Brain pericyte (primary cell): ENCODE measurements at regions not wholly inside any gene's neighbourhood (a gene's known extent, or its start where the extent isn't known, plus 50 kb on each side); places are given as distances from the start of the nearest gene placed in this dataset.

Experiments used
- DNase-seq: peaks from one replicate; pipeline ENCODE4 v3.0.0-alpha.2; 2012; ENCODE audit warnings: low read depth, low spot score

DNA sequence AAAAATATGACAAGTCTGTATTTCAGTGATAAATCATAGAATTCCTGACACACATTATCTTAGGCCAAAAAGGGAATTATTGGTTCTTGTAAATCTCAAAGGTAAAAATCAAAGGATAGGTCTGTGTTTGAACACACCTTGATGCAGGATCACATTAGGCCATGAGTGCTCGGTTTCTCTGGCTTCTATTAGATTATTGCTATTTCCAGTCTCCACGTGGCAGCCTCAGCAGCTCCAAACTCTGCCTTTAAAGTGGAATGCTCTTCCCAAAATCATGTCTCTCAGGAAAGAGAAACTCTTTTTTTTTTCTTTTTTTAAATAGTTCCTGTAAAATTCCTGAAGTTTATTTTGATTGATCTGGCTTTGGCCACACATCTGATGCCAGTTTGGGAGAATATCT, 105.6 kb upstream of the FRMD6 start:
- DNase-seq: no peak

DNA sequence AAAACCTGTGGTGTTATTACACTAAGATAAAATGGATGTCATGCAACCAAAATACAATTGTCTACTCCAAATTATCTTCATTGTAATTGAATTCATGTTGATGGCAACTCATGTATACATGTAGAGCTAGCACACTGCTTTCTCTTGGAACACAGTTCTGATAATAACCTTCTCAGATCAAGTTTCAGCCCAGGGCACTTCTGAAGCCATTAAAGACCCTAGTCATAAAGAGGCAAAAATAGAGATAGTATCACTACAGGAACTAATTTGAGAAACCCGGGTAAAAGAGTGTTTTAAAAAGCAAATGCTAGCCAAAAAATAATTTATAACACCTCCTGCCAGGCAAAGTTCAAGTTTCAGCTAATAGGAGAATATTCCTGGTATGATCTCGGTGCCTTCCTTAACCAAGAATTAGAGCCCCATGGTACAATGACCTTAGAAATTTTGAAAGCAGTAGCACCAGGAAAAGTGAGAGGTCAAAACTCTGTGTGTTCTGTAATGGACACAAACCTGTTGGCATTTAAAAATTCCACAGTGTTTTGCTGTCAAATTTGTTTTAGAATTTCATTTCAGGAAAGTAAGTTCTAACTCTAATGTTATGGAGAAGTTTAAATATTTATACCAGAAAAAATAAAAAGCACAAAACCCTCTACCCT, 105.0 kb upstream of the FRMD6 start:
- DNase-seq: no peak

DNA sequence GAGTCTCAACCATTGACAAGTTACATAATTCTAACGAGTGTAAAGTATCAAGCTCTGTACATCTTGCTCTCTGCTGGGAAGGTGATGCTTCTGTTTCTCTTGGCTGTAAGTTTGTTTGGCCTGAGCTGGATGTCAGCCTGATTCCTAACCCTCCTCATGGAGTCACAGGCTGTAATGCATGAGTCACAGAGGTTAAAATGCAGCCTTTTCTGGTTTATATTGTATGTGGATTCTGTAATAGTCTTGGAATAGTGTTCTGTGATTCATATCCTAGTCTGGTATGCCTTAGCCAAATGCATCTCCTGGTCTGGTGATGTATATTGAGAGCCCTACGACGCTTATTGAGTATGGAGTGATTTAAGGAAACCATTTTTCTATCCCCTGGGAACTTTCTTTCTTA, 104.5 kb upstream of the FRMD6 start:
- peak; percentile 98 for DNase-seq

DNA sequence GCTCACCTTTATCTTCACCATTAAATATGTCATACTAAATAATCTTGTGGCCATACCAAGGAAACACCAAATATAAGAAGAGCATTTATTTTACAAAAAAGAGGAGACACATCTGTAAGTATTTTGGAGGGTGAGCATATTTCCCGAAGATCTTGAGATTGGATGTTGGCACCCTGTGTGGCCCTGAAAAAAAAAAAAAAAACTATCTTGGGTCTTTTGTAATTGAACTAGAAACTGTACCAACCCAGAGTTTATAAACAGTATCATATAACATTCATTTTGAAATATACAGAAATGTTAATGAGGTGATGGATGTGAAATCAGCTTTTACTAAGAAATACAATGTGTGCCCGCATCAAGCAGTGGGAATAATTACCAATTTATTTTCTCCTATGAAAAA, 104.0 kb upstream of the FRMD6 start:
- no peak for DNase-seq

DNA sequence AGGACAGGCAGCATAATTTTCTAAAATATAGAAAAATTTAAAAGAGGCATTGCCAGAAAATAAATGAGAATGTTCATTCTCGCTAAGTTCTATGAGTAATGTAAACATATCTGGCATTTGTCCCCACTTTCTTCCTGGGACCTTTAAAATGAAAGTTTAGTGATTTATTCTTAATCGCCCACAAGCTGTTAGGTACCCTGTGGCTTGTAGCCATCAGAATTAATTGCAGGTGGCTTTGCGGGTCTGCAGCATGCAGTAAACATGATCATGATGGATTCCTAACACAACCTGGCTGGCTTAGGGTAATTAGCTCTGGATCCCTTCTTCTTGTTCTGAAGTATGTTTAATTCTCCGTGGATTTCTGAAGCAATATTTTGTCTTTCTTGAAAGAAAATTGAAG, 103.5 kb upstream of the FRMD6 start:
- no peak for DNase-seq

DNA sequence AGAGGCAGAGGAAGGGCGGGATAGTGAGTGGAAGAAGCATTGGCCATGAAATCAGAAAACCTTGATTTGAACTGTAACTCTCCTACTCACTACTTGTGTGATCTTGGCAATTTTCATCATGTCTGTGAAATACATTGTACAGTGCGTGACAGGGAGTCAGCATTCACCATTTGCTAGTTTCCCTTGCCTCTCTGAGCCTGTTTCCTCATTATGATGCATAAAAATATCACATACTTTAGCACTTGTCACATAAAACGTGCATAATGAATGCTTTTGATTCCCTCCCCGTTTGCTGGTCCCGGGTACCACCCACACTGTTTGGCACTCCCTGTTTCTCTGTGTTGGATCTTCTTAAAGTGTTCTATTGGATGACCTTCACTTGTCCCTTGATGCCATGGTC, 101.1 kb upstream of the FRMD6 start:
- no peak for DNase-seq

DNA sequence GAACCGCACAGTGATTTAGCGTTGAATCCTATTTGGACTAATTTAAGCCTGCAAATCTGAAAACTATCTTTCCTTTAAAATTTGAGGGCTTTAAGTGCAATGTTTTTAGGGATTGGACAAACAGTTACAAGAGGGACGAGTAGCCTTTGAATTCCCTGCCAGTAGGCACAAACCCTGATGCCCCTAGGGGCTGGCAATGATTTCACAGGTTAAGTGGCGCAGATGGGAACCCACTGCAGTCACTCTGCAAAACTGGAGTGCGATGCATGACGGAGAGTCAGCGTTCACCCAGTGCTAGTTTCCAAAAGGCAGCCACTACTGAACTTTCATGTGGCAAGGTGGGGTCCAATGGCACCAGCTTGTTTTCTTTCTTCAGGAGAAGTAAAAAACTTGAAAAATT, 99.4 kb upstream of the FRMD6 start:
- no peak for DNase-seq

DNA sequence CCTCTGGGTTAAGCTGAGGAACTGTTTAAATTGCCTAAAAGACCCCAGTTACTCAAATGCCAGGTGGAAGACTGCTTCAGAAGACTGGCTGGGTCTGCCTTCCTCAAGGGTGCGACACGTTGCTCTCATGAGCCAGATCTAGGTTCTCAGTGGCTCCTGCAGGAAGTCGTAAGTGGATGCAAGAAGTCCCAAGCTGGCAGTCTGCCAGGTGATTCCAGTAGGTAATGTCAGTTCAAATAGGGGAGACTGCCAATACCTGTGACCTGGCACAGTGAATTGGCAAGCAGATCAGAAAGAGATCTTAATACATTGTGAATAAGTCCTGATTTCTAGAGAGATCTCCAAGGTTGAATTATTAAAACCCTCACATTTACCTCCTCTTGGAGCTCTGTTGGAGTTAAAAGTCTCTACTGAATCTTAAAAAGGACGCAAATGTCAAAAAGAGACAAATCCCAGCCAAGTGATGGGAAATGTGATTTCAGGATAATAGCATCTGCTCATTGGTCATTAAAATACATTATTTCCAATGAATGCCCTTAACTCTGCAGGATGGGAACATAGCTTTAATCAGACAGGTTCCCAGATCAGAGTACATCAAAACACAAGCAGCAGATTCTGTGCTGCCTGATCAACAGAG, 98.8 kb upstream of the FRMD6 start:
- no peak for DNase-seq

DNA sequence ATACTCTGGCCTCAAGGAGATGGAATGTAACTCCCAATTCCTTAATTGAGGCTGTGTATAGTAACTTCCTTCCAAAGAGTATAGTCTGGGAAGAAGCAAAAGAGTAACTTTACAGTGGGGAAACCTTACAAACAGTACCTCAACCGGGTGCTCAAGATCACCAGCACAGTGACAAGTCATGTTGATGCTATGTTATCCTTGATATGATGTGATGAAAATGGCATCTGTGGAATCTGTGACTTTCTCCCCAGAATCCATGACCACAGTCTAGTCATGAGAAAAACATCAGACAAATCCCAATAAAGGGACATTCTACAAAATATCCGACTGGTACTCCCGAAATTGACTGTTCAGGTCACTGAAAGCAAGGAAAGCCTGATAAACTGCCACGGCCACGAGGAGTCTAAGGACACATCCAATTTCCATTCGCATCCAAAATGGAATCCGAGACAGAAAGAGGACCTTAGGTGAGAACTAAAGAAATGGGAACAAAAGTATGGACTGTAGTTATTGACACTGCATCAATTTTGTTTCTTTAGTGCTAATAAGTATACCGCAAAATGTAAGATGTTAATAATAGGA, 97.3 kb upstream of the FRMD6 start:
- no peak for DNase-seq

DNA sequence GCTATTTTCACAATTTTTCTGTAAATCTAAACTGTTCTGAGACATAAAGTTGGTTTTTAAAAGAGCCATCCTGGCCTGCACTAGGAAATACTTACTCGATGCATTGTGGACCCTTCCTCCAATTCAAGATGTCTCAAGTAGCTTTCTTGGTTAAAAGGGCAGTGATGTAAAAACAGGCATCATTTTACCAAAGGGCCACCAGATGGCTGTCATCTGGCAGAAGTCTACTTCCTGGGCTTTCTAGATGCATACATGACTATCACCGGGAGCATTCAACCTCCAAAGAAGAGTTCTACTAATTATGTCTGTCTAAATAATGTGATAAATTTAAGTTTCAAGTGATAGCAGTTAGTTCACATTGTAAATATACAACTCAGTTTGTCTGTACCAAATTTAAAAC, 96.8 kb upstream of the FRMD6 start:
- no peak for DNase-seq

DNA sequence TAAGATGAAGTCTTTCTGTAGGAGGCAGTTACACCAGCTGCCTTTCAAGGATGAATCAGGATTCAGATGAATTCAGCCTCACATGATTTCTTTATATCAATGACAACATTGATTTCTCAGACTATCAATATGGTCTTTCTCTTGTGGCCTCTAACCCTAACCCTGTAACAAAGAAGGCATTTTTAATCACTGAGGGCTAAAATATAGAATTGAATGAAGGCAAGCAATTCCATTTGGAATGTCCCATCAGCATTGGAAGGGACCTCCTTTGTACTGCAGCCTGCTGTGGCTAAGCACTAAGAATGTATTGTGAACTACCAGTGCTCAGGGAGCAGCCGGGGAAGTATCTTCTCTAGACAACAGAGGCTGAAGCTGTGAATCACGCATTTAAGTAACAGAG, 90.6 kb upstream of the FRMD6 start:
- no peak for DNase-seq

DNA sequence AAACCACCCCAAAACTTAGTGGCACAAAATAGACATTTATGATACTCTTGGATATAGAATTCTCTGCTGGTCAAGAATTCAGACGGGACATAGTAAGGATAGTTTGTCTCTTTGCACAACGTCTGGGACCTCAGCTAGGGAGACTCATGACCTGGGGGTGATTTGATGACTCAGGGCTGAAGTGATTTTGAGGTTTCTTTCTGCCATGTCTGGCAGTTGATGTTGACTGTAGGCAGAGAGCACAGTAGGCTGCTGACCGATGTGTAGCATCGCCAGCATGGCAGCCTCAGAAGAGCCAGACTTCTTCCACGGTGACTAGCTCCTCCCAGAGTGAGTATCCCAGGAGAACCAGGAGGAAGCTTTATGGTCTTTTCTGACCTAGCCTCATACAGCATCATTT, 88.9 kb upstream of the FRMD6 start:
- no peak for DNase-seq

DNA sequence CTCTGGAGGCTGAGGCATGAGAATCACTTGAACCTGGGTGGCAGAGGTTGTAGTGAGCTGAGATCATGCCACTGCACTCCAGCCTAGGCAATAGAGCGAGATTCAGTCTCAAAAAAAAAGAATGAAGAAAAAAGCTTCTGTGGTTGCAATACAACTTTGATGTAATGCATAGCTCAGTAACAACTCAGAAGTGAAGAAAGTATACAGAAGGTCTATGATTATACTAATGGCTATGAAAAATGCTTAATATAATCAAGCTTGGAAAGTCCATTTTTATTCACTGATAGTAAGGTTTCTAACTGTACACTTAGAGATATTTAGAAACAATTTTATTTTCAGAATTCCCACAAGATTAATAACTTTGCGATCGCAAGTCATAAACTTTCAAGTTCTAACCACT, 88.2 kb upstream of the FRMD6 start:
- no peak for DNase-seq

DNA sequence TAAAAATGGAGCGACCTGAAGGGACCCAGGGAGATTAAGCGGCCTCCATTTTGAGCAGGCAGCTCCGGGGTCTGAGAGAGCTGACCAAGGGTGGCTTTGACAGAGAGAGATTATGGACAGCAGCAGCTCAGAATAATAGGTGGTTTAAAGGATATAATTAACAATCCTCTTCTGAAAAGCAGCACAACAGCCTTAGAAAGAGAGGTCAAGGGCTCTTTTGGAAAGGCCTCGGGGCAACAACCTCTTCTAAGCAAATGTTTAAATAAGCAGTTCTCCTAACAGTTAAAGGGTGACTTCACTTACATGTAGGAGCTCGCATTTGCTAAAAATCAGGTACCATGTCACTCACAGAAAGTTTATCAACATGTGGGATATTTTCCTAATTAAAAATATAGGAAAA, 87.2 kb upstream of the FRMD6 start:
- DNase-seq: no peak

DNA sequence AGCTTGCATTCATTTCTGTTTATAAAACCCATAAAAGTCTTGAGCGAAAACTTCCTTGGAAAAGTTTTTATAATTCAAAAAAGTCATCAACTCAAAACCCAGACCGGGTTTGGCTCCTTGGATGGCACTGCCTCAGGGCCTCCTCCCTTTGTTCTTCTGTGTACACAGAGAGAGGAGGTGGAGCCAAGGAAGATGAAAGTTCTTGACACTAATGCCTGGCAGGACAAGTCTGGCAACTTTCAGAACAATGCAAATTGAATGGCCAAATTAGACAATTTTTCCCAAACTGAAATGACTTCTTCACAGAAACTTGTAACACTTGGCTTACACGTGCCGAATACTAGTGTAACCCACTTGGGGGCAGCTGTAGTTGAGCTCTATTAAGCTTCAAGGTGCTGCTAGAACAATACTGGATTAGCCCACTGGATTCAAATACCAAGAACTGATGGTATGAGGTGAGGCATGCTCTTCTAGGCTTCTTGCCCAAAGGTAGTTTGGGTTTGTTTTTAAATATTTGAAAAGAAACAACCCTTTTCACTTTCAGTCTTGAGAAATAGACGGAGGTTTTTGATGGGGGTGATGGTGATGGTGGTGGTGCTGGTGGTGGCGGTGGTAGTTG, 86.6 kb upstream of the FRMD6 start:
- DNase-seq: no peak

DNA sequence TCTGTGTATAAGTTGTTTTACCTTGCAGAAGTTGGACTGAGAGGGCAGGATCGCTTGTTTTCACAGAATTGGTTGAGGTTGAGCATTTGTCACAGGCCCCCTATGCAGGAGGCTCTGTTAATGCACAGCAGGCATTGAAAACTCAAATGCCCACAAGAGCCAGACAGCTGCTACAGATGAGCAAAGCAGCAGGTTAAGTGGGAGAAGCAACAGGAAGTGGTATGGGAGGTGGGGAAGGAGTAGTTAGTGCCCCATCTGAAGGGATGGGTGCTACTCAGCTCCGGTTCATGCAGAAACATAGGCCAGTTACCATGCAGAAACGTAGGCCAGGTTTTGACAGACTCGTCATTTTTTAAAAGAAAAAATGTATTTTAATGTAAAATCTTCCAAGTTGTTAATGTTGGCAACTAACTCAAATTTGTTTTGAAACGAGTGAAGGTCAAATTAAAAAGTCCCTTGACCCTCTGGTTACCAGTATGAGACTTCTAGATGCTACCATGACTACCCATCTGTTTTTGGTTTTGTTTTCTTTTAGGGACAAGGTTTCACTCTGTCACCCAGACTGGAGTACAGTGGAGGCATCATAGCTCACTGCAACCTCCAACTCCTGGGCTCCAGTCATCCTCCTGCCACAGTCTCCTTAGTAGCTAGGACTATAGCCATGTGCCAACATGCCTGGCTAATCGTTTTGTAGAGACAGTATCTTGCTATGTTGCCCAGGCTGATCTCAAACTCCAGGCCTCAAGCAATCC, 84.7 kb upstream of the FRMD6 start:
- no peak for DNase-seq

DNA sequence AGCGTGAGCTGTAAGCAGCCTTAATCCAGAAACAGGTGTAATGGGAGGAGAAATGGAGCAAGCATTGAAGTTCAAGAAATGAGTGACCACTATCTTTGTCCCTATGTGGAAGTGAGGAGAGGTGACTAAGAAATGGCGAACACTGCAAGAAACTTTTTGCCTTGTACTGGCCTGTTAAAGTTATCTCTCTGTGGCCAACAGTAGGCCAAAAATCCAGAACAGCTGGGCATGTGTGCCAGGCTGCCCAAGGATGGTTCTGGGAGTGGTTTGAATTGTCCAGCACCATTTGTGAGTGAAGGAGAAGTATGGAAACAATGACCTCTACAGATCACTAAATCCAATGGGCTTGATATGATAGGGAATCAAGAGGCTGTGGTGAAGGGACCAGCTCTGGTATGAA, 83.3 kb upstream of the FRMD6 start:
- no peak for DNase-seq

DNA sequence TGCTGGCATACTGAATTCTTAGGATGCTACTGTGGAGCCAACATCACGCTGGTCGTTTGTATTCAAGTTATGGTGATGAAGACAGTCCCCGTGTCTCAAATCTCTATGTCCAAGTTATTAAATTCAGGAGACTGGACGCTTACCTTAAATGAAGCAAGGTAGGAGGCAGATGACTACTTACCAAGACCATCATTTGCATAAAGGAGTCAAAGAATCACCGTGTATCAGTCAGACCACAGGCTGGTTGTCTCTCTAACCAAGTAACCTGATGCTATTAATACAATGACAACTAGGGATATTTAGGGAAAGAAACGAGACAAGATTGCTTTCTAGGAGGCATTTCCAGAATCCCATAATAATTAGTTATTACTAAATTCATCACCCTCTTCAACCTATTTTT, 78.1 kb upstream of the FRMD6 start:
- no peak for DNase-seq

DNA sequence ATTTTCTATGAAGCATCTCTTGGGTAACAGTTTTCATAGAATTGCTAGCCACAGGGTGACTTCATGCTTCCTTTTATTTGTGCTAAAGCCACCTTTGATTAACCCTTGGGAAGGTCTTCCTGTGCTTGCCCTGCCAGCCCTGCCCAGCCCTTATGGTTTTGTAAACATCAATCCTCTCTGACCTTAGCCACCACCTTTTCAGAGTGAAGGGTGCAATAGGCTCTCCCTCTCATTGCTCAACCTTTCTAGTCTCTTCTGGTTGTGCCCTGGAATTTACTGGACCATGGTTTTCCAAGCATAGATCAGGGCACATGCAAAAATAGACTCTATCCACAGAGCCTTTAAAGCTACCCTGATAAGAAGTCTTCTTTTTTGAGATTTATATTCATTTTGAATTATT, 77.7 kb upstream of the FRMD6 start:
- DNase-seq: no peak

DNA sequence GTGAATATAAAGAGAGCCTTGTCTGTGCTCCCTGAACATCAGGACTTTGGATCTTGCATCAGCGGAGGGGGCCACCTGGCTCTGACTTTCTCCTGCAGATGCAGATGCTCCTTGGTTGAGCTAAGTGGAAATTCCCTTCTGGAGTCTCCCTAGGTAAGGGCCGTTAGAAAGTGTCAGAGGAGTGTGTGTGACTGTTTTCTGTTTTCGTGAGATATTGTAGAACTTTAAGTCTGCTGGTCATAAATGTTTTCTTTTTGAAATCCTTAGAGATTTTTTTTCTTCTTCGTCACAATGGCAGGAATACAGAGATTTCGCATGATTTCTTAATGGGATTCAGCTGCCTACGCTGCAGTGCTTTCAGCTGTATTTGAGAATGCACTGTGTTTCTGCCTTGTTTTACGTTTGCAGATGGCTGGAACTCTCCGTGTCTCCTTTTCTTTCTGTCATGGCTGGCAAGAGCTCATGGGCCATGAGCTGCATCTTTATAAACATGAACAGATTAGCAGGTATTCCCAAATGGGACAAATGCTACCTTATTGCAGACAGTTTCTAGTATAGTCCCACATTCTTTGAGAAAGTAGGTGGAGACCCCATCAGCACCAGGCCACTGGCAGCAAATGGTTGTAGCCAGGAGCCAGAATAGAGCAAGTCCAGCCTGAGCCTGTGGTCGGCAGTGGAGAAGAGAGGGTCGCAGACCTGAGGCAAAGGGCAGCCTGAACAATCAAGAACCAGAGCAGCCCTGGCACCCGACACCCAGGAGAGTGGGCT, 76.2 kb upstream of the FRMD6 start:
- DNase-seq: no peak

DNA sequence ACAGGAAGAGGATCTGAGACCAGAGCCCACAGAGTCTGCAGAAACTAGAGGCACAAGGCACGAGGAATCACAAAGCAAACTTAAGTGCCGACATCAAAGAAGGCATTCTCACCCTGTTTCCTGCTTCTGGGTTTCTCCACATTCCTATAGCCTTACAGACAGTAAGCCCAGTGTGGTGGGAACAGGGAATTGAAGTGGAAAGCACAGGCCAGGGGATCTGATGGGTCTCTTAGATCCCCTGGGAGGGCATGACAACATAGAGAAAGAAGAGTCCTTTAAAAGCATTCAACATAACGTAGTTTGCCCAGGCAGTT, 75.6 kb upstream of the FRMD6 start:
- DNase-seq: no peak

DNA sequence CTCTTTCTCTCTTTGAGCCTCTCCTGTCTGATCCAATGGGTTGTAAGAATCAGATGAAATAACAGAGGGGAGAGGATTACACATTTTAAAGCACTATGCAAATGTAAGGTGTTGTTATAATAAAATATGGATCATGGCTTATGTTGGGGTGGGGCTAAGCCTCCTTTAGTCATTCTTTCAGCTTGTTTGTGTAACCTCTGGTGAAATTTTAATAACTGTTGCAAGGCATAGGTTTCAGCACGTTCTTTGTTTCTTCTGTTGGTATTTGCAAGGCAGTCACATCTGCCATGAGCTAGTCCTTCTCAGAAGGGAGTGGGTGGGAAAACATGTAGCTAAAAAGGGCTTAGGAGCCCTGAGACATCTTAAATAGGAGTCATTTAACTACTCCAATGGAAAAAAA, 74.8 kb upstream of the FRMD6 start:
- DNase-seq: no peak
